ENCODE measurements at regions not wholly inside any gene's neighbourhood (a gene's known extent, or its start where the extent isn't known, plus 50 kb on each side); places are given as distances from the start of the nearest gene placed in this dataset.

- TF ChIP-seq SP1 (IDR thresholded peaks at IDR 0.05) (no peak), SP1 (CRISPR knock-in tag; IDR thresholded peaks at IDR 0.05) (no peak), KDM2A (CRISPR knock-in tag; IDR thresholded peaks at IDR 0.05; ENCODE audit: borderline replicate concordance, low read depth) (no peak), ELF4 (CRISPR knock-in tag; IDR thresholded peaks at IDR 0.05; ENCODE audit: borderline replicate concordance) (no peak; the same call in 1 of the 2 replicates), ZNF124 (CRISPR knock-in tag; IDR thresholded peaks at IDR 0.05) (0 out of 2 replicates have a peak, but pooled peaks have one; percentile 80), RFX1 (IDR thresholded peaks at IDR 0.05) (no peak), AHDC1 (CRISPR knock-in tag; IDR thresholded peaks at IDR 0.05; ENCODE audit: borderline replicate concordance) (peak; percentile 57; the same call in 1 of the 2 replicates), JARID2 (CRISPR knock-in tag; IDR thresholded peaks at IDR 0.05; ENCODE audit: insufficient replicate concordance) (no peak), GRHL1 (CRISPR knock-in tag; conservative IDR thresholded peaks at IDR 0.05) (no peak)
- TF ChIP-seq, protein P1, sequence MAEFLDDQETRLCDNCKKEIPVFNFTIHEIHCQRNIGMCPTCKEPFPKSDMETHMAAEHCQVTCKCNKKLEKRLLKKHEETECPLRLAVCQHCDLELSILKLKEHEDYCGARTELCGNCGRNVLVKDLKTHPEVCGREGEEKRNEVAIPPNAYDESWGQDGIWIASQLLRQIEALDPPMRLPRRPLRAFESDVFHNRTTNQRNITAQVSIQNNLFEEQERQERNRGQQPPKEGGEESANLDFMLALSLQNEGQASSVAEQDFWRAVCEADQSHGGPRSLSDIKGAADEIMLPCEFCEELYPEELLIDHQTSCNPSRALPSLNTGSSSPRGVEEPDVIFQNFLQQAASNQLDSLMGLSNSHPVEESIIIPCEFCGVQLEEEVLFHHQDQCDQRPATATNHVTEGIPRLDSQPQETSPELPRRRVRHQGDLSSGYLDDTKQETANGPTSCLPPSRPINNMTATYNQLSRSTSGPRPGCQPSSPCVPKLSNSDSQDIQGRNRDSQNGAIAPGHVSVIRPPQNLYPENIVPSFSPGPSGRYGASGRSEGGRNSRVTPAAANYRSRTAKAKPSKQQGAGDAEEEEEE (CRISPR knock-in tag; IDR thresholded peaks at IDR 0.05; ENCODE audit: borderline replicate concordance): no peak
- TF ChIP-seq, protein P2, sequence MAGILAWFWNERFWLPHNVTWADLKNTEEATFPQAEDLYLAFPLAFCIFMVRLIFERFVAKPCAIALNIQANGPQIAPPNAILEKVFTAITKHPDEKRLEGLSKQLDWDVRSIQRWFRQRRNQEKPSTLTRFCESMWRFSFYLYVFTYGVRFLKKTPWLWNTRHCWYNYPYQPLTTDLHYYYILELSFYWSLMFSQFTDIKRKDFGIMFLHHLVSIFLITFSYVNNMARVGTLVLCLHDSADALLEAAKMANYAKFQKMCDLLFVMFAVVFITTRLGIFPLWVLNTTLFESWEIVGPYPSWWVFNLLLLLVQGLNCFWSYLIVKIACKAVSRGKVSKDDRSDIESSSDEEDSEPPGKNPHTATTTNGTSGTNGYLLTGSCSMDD (CRISPR knock-in tag; IDR thresholded peaks at IDR 0.05): no peak
- TF ChIP-seq, protein P3, sequence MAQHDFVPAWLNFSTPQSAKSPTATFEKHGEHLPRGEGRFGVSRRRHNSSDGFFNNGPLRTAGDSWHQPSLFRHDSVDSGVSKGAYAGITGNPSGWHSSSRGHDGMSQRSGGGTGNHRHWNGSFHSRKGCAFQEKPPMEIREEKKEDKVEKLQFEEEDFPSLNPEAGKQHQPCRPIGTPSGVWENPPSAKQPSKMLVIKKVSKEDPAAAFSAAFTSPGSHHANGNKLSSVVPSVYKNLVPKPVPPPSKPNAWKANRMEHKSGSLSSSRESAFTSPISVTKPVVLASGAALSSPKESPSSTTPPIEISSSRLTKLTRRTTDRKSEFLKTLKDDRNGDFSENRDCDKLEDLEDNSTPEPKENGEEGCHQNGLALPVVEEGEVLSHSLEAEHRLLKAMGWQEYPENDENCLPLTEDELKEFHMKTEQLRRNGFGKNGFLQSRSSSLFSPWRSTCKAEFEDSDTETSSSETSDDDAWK (CRISPR knock-in tag; IDR thresholded peaks at IDR 0.05): no peak
- TF ChIP-seq, protein P4, sequence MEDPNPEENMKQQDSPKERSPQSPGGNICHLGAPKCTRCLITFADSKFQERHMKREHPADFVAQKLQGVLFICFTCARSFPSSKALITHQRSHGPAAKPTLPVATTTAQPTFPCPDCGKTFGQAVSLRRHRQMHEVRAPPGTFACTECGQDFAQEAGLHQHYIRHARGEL (CRISPR knock-in tag; IDR thresholded peaks at IDR 0.05): no peak
- TF ChIP-seq, protein P5, sequence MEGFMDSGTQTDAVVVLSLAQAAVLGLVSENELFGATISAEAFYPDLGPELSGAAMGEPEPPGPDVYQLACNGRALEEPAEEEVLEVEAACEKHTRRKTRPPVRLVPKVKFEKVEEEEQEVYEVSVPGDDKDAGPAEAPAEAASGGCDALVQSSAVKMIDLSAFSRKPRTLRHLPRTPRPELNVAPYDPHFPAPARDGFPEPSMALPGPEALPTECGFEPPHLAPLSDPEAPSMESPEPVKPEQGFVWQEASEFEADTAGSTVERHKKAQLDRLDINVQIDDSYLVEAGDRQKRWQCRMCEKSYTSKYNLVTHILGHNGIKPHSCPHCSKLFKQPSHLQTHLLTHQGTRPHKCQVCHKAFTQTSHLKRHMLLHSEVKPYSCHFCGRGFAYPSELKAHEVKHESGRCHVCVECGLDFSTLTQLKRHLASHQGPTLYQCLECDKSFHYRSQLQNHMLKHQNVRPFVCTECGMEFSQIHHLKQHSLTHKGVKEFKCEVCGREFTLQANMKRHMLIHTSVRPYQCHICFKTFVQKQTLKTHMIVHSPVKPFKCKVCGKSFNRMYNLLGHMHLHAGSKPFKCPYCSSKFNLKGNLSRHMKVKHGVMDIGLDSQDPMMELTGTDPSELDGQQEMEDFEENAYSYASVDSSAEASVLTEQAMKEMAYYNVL (CRISPR knock-in tag; IDR thresholded peaks at IDR 0.05; ENCODE audit: borderline replicate concordance): peak; percentile 98
These were observed 109.2 kb upstream of the FOXN2 start (continued) for GRCh38 chr2:48205137-48205798.
